Suprapubic skin (tissue), 4 donors: ENCODE measurements at regions not wholly inside any gene's neighbourhood (a gene's known extent, or its start where the extent isn't known, plus 50 kb on each side); places are given as distances from the start of the nearest gene placed in this dataset.

Source experiments
- DNase-seq, 2 donors: peaks; one replicate each; pipeline ENCODE4 v3.0.0-alpha.2; 2019; ENCODE audit warnings: low spot score in 2 of 2
- H3K27ac ChIP-seq: fragments of 200-600 bp; sonication (generic); one replicate; pipeline ENCODE4 v1.5.1; 2019
- H3K27me3 ChIP-seq: fragments of 200-600 bp; sonication (generic); one replicate; pipeline ENCODE4 v1.5.1; 2019
- H3K36me3 ChIP-seq: fragments of 200-600 bp; sonication (generic); one replicate; pipeline ENCODE4 v1.5.1; 2019
- H3K4me1 ChIP-seq: fragments of 200-600 bp; sonication (generic); one replicate; pipeline ENCODE4 v1.5.1; 2019
- H3K4me3 ChIP-seq: fragments of 200-600 bp; sonication (generic); one replicate; pipeline ENCODE4 v1.5.1; 2019; ENCODE audit warnings: mild to moderate bottlenecking
- H3K9me3 ChIP-seq: fragments of 200-600 bp; sonication (generic); one replicate; pipeline ENCODE4 v1.5.1; 2019
- CTCF ChIP-seq, 2 donors: fragments of 200-600 bp in 1 of 2; fragments of 450-650 bp in 1 of 2; sonication (generic) in 1 of 2; IDR thresholded peaks; one replicate each; pipeline ENCODE4 v1.5.1; 2016 to 2019; ENCODE audit warnings: antibody characterized with exemption in 2 of 2, mild to moderate bottlenecking in 1 of 2, moderate library complexity in 1 of 2
- EP300 ChIP-seq: sonication (generic); formaldehyde crosslinking; IDR thresholded peaks from one replicate; pipeline ENCODE4 v1.6.1; 2017; ENCODE audit warnings: antibody characterized with exemption
- POLR2A ChIP-seq, 2 donors: fragments of 450-650 bp; IDR thresholded peaks; one replicate each; pipeline ENCODE4 v1.6.1; 2017; ENCODE audit warnings: antibody characterized with exemption in 2 of 2, mild to moderate bottlenecking in 2 of 2, moderate library complexity in 2 of 2
- POLR2AphosphoS5 ChIP-seq, 3 donors: sonication (generic); formaldehyde crosslinking; IDR thresholded peaks; one replicate each; pipeline ENCODE4 v1.6.1; 2017; ENCODE audit warnings: antibody characterized with exemption in 3 of 3
- WGBS: methylation state at CpG from one replicate; pipeline ENCODE4 v1.1.5; 2018; 5-methylcytosine and 5-hydroxymethylcytosine counted together

- TF ChIP-seq POLR2AphosphoS5 (IDR thresholded peaks at IDR 0.05) (no peak), POLR2A (IDR thresholded peaks at IDR 0.05) (no peak), CTCF (IDR thresholded peaks at IDR 0.05) (no peak), EP300 (no peak)
- Histone ChIP-seq H3K4me3 (no peak overlapping the region), H3K27ac (no peak overlapping the region), H3K36me3 (no peaks in the 10 kb centered on the region), H3K9me3 (no peaks in the 10 kb centered on the region), H3K27me3 (no peaks in the 10 kb centered on the region), H3K4me1 (no peaks in the 10 kb centered on the region)
- DNase-seq, result no peak
- WGBS, result 31% methylated on average over 2 of the region's 2 CpGs
Observed at GRCh38 chr6:65938000-65938399, 231.0 kb upstream of the EYS start.

GRCh38 chr6:65935412-65935811 lies 228.4 kb upstream of the EYS start:
- H3K36me3 ChIP-seq, result no peaks in the 10 kb centered on the region
- H3K9me3 ChIP-seq, result no peaks in the 10 kb centered on the region
- 86% methylated on average over 1 of the region's 1 CpG for whole genome bisulfite sequencing
- H3K4me1 ChIP-seq, result no peaks in the 10 kb centered on the region
- H3K4me3 ChIP-seq, result no peak overlapping the region
- TF ChIP-seq POLR2A (IDR thresholded peaks at IDR 0.05) (no peak), EP300 (no peak), CTCF (IDR thresholded peaks at IDR 0.05) (no peak), POLR2AphosphoS5 (IDR thresholded peaks at IDR 0.05) (no peak)
- H3K27me3 ChIP-seq, result no peaks in the 10 kb centered on the region
- no peak for DNase-seq
- H3K27ac ChIP-seq, result no peak overlapping the region

- 81% methylated on average over 1 of the region's 1 CpG for WGBS
- H3K27me3 ChIP-seq, result no peaks in the 10 kb centered on the region
- H3K4me1 ChIP-seq, result no peaks in the 10 kb centered on the region
- no peaks in the 10 kb centered on the region for H3K36me3 ChIP-seq
- H3K4me3 ChIP-seq, result no peak overlapping the region
- no peak for DNase-seq
- no peaks in the 10 kb centered on the region for H3K9me3 ChIP-seq
- TF ChIP-seq POLR2A (IDR thresholded peaks at IDR 0.05) (no peak), EP300 (no peak), POLR2AphosphoS5 (IDR thresholded peaks at IDR 0.05) (no peak), CTCF (IDR thresholded peaks at IDR 0.05) (no peak)
- no peak overlapping the region for H3K27ac ChIP-seq
Observed at GRCh38 chr6:65933390-65933789, 226.4 kb upstream of the EYS start.

GRCh38 chr6:65927141-65927540 lies 220.1 kb upstream of the EYS start:
- Histone ChIP-seq H3K27me3 (no peaks in the 10 kb centered on the region), H3K36me3 (no peaks in the 10 kb centered on the region), H3K4me1 (no peaks in the 10 kb centered on the region), H3K4me3 (no peak overlapping the region), H3K9me3 (no peaks in the 10 kb centered on the region), H3K27ac (no peak overlapping the region)
- 99% methylated on average over 13 of the region's 13 CpGs for WGBS
- TF ChIP-seq POLR2A (IDR thresholded peaks at IDR 0.05), result no peak
- no peak for TF ChIP-seq EP300
- no peak for DNase-seq

GRCh38 chr6:65924411-65924810 lies 217.4 kb upstream of the EYS start:
- TF ChIP-seq CTCF (IDR thresholded peaks at IDR 0.05) (no peak), POLR2AphosphoS5 (IDR thresholded peaks at IDR 0.05) (no peak), EP300 (no peak), POLR2A (IDR thresholded peaks at IDR 0.05) (no peak)
- Histone ChIP-seq H3K36me3 (no peaks in the 10 kb centered on the region), H3K27ac (no peak overlapping the region), H3K4me1 (no peaks in the 10 kb centered on the region), H3K4me3 (no peak overlapping the region), H3K27me3 (no peaks in the 10 kb centered on the region), H3K9me3 (no peaks in the 10 kb centered on the region)
- 50% methylated on average over 2 of the region's 2 CpGs for WGBS
- DNase-seq, result no peak

GRCh38 chr6:65922049-65922448 lies 215.0 kb upstream of the EYS start:
- TF ChIP-seq POLR2A (IDR thresholded peaks at IDR 0.05), result no peak
- TF ChIP-seq CTCF (IDR thresholded peaks at IDR 0.05), result no peak
- TF ChIP-seq POLR2AphosphoS5 (IDR thresholded peaks at IDR 0.05), result no peak
- no peak for TF ChIP-seq EP300
- Histone ChIP-seq H3K27ac (no peak overlapping the region), H3K4me1 (no peaks in the 10 kb centered on the region), H3K27me3 (no peaks in the 10 kb centered on the region), H3K36me3 (no peaks in the 10 kb centered on the region), H3K4me3 (no peak overlapping the region), H3K9me3 (no peaks in the 10 kb centered on the region)
- no peak for DNase-seq
